Epithelial cell of prostate (primary cell): ENCODE measurements at regions not wholly inside any gene's neighbourhood (a gene's known extent, or its start where the extent isn't known, plus 50 kb on each side); places are given as distances from the start of the nearest gene placed in this dataset.

Source experiments
- DNase-seq: peaks from one replicate; pipeline ENCODE4 v3.0.0-alpha.2; 2011; ENCODE audit warnings: low read depth, low spot score
- H3K27ac ChIP-seq: fragments of 450-650 bp; 2 replicates; pipeline ENCODE4 v1.5.1; 2017; ENCODE audit warnings: mild to moderate bottlenecking

GRCh38 chr3:120544361-120544760 lies 51.8 kb upstream of the NDUFB4 start:
- DNase-seq = no peak
- H3K27ac ChIP-seq = no peak overlapping the region

GRCh38 chr3:120536642-120537041 lies 59.5 kb upstream of the NDUFB4 start:
- no peak for DNase-seq

GRCh38 chr3:120532969-120533368 lies 63.2 kb upstream of the NDUFB4 start:
- no peak for DNase-seq
- no peak overlapping the region for H3K27ac ChIP-seq

More at GRCh38 chr3:120536642-120537041, 59.5 kb upstream of the NDUFB4 start:
- no peak overlapping the region for H3K27ac ChIP-seq

GRCh38 chr3:120528163-120528562 lies 68.0 kb upstream of the NDUFB4 start:
- DNase-seq = no peak

GRCh38 chr3:120526011-120526870 lies 69.9 kb upstream of the NDUFB4 start:
- no peak for DNase-seq
- no peak overlapping the region for H3K27ac ChIP-seq

More at GRCh38 chr3:120528163-120528562, 68.0 kb upstream of the NDUFB4 start:
- no peak overlapping the region for H3K27ac ChIP-seq

- no peak overlapping the region for H3K27ac ChIP-seq
- DNase-seq = no peak
Measured at GRCh38 chr3:120524171-120524923, 71.8 kb upstream of the NDUFB4 start.

- DNase-seq = no peak
- no peak overlapping the region for H3K27ac ChIP-seq
Measured at GRCh38 chr3:120516136-120516535, 65.3 kb upstream of the FSTL1 start.

- H3K27ac ChIP-seq = no peak overlapping the region
- no peak for DNase-seq
Measured at GRCh38 chr3:120512655-120513054, 61.9 kb upstream of the FSTL1 start.

GRCh38 chr3:120506828-120507774 lies 56.3 kb upstream of the FSTL1 start:
- peak overlapping the region; percentile 0 for H3K27ac ChIP-seq
- DNase-seq = no peak

- no peak for DNase-seq
- peak overlapping the region; percentile 0 for H3K27ac ChIP-seq
Measured at GRCh38 chr3:120506076-120506827, 55.5 kb upstream of the FSTL1 start.

GRCh38 chr3:120503727-120504616 lies 53.2 kb upstream of the FSTL1 start:
- no peak for DNase-seq
- H3K27ac ChIP-seq = no peak overlapping the region

GRCh38 chr3:120502116-120502515 lies 51.3 kb upstream of the FSTL1 start:
- no peak overlapping the region for H3K27ac ChIP-seq
- DNase-seq = no peak
